BLaER1 (cell line): ENCODE measurements at regions not wholly inside any gene's neighbourhood (a gene's known extent, or its start where the extent isn't known, plus 50 kb on each side); places are given as distances from the start of the nearest gene placed in this dataset.

Experiments
- H3K27ac ChIP-seq: shearing (Covaris generic); formaldehyde crosslinking; 2 replicates; pipeline ENCODE4 v1.8.1; 2022
- H3K27me3 ChIP-seq: shearing (Covaris generic); formaldehyde crosslinking; 2 replicates; pipeline ENCODE4 v1.8.1; 2022
- H3K36me3 ChIP-seq: shearing (Covaris generic); formaldehyde crosslinking; 2 replicates; pipeline ENCODE4 v1.8.1; 2022
- H3K4me1 ChIP-seq: shearing (Covaris generic); formaldehyde crosslinking; 2 replicates; pipeline ENCODE4 v1.8.1; 2022
- H3K4me2 ChIP-seq: shearing (Covaris generic); formaldehyde crosslinking; 2 replicates; pipeline ENCODE4 v1.8.1; 2022
- H3K4me3 ChIP-seq: shearing (Covaris generic); formaldehyde crosslinking; 2 replicates; pipeline ENCODE4 v1.8.1; 2022
- H3K9ac ChIP-seq: shearing (Covaris generic); formaldehyde crosslinking; 2 replicates; pipeline ENCODE4 v1.8.1; 2022
- H3K9me3 ChIP-seq: shearing (Covaris generic); formaldehyde crosslinking; 2 replicates; pipeline ENCODE4 v1.8.1; 2022
- H4K20me1 ChIP-seq: shearing (Covaris generic); formaldehyde crosslinking; 2 replicates; pipeline ENCODE4 v1.8.1; 2022
- Cebpa-rat ChIP-seq: shearing (Covaris generic); IDR thresholded peaks from 2 replicates; pipeline ENCODE4 v1.8.1; 2022

DNA sequence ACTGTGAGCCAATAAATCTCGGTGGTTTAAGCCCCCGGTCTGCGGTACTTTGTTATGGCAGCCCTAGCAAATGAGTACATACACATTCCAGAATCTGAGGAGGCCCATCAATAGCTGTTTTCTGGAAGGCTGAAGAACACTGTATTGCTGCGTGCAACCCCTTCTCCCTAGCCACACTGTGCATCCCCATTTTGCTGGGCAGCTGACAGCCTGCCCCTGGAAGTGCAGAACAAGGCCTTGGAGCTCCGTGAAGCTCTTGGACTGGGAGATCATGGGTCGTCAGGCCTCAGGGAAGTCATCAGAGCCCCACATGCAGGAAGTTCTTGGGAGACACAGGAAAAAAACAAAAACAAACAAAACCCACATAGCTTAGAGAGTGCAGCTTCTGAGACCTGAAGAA, 90.6 kb upstream of the ST6GAL2 start:
- H4K20me1 ChIP-seq, result no peaks in the 10 kb centered on the region
- H3K4me1 ChIP-seq, result no peaks in the 10 kb centered on the region
- no peak overlapping the region for H3K27ac ChIP-seq

DNA sequence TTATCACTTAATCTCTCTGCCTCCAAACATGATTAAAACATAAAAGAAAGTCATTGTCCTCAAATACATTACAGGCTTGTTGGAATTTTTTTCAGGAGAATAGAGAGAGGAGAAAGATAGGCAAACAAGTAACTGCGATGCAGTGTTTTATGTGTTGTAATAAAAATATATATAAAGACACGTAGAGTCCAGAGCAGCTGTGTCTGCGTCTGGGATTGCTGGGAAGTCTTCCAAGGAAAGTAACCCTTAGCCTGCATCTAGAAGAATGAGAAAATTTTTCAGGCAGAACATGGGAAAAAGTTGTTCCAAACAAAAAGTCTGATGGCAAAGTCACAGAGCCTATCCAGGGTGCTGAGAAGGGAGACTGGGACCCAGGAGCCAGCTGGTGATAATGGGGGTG, 91.8 kb upstream of the ST6GAL2 start:
- Histone ChIP-seq H3K4me3 (no peak overlapping the region), H3K9me3 (no peaks in the 10 kb centered on the region), H3K27ac (no peak overlapping the region)

More for the DNA sequence above, 90.6 kb upstream of the ST6GAL2 start:
- Histone ChIP-seq H3K4me3 (no peak overlapping the region), H3K4me2 (no peak overlapping the region), H3K27me3 (no peaks in the 10 kb centered on the region), H3K9me3 (no peaks in the 10 kb centered on the region), H3K36me3 (no peaks in the 10 kb centered on the region), H3K9ac (no peak overlapping the region)
- TF ChIP-seq Cebpa-rat, result no peak

GRCh38 chr2:106978647-106979046, 92.7 kb upstream of the ST6GAL2 start:
- Histone ChIP-seq H3K4me2 (no peak overlapping the region), H3K9me3 (no peaks in the 10 kb centered on the region), H4K20me1 (no peaks in the 10 kb centered on the region), H3K9ac (no peak overlapping the region), H3K27me3 (no peaks in the 10 kb centered on the region), H3K4me3 (no peak overlapping the region), H3K27ac (no peak overlapping the region), H3K36me3 (no peaks in the 10 kb centered on the region), H3K4me1 (no peaks in the 10 kb centered on the region)
- TF ChIP-seq Cebpa-rat, result no peak

More for the DNA sequence above, 91.8 kb upstream of the ST6GAL2 start:
- no peaks in the 10 kb centered on the region for H4K20me1 ChIP-seq
- H3K4me2 ChIP-seq, result no peak overlapping the region
- H3K27me3 ChIP-seq, result no peaks in the 10 kb centered on the region
- no peak overlapping the region for H3K9ac ChIP-seq
- no peaks in the 10 kb centered on the region for H3K4me1 ChIP-seq
- no peak for TF ChIP-seq Cebpa-rat
- H3K36me3 ChIP-seq, result no peaks in the 10 kb centered on the region

- Histone ChIP-seq H3K36me3 (no peaks in the 10 kb centered on the region), H3K9me3 (no peaks in the 10 kb centered on the region), H3K27me3 (no peaks in the 10 kb centered on the region), H3K9ac (no peak overlapping the region), H3K27ac (no peak overlapping the region), H4K20me1 (no peaks in the 10 kb centered on the region), H3K4me3 (no peak overlapping the region), H3K4me2 (no peak overlapping the region), H3K4me1 (no peaks in the 10 kb centered on the region)
- TF ChIP-seq Cebpa-rat, result no peak
Measured at GRCh38 chr2:106981491-106981890, 95.5 kb upstream of the ST6GAL2 start.

DNA sequence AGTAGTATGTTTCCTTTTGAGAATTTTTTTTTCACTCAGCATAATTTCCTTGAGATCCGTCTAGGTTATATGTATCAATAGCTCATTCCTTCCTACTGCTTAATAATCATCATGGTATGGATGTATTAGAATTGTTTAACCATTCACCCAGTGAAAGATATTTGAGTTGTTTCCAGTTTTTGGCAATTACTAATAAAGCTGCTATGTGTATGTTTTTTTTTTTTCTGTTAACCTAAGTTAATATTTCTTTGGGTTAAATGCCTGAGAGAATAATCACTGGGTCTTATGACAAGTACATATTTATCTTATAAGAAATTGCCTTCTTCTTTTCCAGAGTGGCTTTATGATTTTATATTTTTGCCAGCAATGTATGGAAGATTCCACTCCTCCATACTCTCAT, 96.4 kb upstream of the ST6GAL2 start:
- Histone ChIP-seq H3K27me3 (no peaks in the 10 kb centered on the region), H3K9me3 (no peaks in the 10 kb centered on the region), H3K9ac (no peak overlapping the region), H3K27ac (no peak overlapping the region), H3K4me1 (no peaks in the 10 kb centered on the region), H3K4me3 (no peak overlapping the region), H4K20me1 (no peaks in the 10 kb centered on the region), H3K36me3 (no peaks in the 10 kb centered on the region), H3K4me2 (no peak overlapping the region)
- no peak for TF ChIP-seq Cebpa-rat

- Histone ChIP-seq H3K36me3 (no peaks in the 10 kb centered on the region), H3K27ac (no peak overlapping the region), H3K4me1 (no peaks in the 10 kb centered on the region), H3K4me2 (no peak overlapping the region), H3K9me3 (no peaks in the 10 kb centered on the region), H4K20me1 (no peaks in the 10 kb centered on the region), H3K27me3 (no peaks in the 10 kb centered on the region), H3K4me3 (no peak overlapping the region), H3K9ac (no peak overlapping the region)
- no peak for TF ChIP-seq Cebpa-rat
Measured at GRCh38 chr2:106983305-106983704, 97.3 kb upstream of the ST6GAL2 start.

- Histone ChIP-seq H4K20me1 (no peaks in the 10 kb centered on the region), H3K27ac (no peak overlapping the region), H3K4me2 (no peak overlapping the region), H3K4me3 (no peak overlapping the region), H3K27me3 (no peaks in the 10 kb centered on the region), H3K4me1 (peaks cover 8% of the 10 kb centered on the region; the same call in 1 of the 2 replicates), H3K9ac (no peak overlapping the region), H3K9me3 (no peaks in the 10 kb centered on the region), H3K36me3 (no peaks in the 10 kb centered on the region)
- no peak for TF ChIP-seq Cebpa-rat
Measured at GRCh38 chr2:106988361-106988760, 102.4 kb upstream of the ST6GAL2 start.

DNA sequence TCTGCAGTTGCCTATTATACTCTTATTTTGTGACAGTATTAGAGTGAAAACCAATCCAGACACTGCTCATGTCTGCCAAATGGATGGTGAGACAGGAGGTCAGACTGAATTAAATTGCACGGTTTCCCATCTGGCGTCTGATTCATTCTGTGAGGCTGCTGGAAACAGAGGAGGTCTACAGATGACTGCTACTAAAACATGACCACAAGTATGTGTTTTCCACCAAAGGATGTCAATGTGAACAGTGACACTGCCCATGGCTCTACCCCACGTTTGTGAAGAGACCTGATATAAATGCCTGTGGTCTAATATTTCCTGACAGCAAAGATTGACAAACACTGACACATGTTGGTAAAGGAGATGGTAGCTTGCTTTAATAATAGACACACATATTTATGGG, 104.3 kb upstream of the ST6GAL2 start:
- no peaks in the 10 kb centered on the region for H3K9me3 ChIP-seq
- H3K27ac ChIP-seq, result no peak overlapping the region
- no peak overlapping the region for H3K4me2 ChIP-seq
- H3K9ac ChIP-seq, result no peak overlapping the region
- no peaks in the 10 kb centered on the region for H3K27me3 ChIP-seq
- H3K4me1 ChIP-seq, result peaks cover 13% of the 10 kb centered on the region
- no peak for TF ChIP-seq Cebpa-rat
- no peaks in the 10 kb centered on the region for H3K36me3 ChIP-seq
- no peak overlapping the region for H3K4me3 ChIP-seq
- no peaks in the 10 kb centered on the region for H4K20me1 ChIP-seq

GRCh38 chr2:106991866-106992265, 105.9 kb upstream of the ST6GAL2 start:
- Histone ChIP-seq H3K4me3 (no peak overlapping the region), H3K27ac (no peak overlapping the region), H3K4me1 (peaks cover 28% of the 10 kb centered on the region), H3K4me2 (no peak overlapping the region), H3K36me3 (no peaks in the 10 kb centered on the region), H3K9ac (no peak overlapping the region), H3K27me3 (no peaks in the 10 kb centered on the region), H3K9me3 (no peaks in the 10 kb centered on the region), H4K20me1 (no peaks in the 10 kb centered on the region)
- no peak for TF ChIP-seq Cebpa-rat

DNA sequence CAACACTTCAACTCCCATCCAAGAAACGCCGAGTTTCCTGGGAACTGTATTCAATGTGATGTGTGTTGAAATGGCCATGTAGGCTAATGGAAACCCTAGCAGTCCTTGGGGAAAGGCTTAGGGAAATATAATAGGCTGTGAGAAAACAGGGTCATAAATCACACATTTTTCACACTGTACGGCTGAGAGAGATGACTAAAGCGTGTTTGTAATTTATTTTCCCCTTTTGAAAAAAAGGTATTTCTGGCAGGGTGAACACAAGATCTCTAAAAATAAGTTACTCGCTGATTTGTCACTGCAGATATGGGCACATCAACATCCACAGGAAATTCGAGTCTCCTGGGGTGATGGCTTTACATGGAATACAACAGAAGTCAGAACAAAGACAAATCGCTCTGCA, 109.6 kb upstream of the ST6GAL2 start:
- H3K9me3 ChIP-seq, result peaks cover 11% of the 10 kb centered on the region; the same call in 1 of the 2 replicates
- H4K20me1 ChIP-seq, result no peaks in the 10 kb centered on the region
- no peak for TF ChIP-seq Cebpa-rat
- H3K4me3 ChIP-seq, result 0 out of 2 replicates have a peak overlapping the region, but pooled peaks have one; percentile 32
- peaks cover 34% of the 10 kb centered on the region for H3K4me1 ChIP-seq
- H3K4me2 ChIP-seq, result peak overlapping the region; percentile 78
- H3K9ac ChIP-seq, result no peak overlapping the region
- no peaks in the 10 kb centered on the region for H3K36me3 ChIP-seq
- H3K27ac ChIP-seq, result peak overlapping the region; percentile 63; the same call in 1 of the 2 replicates
- no peaks in the 10 kb centered on the region for H3K27me3 ChIP-seq
